H9 (cell line): ENCODE measurements at regions not wholly inside any gene's neighbourhood (a gene's known extent, or its start where the extent isn't known, plus 50 kb on each side); places are given as distances from the start of the nearest gene placed in this dataset.

Source experiments
- DNase-seq: peaks from one replicate; pipeline ENCODE4 v3.0.0-alpha.2; 2017
- H2AFZ ChIP-seq: one replicate; pipeline ENCODE4 v1.6.1; 2013; ENCODE audit warnings: mild to moderate bottlenecking, low read length, control low read depth, moderate library complexity
- H2AK5ac ChIP-seq: 2 replicates; pipeline ENCODE4 v1.6.1; 2013; ENCODE audit warnings: low read length, control low read depth, mixed read lengths; ENCODE audit not compliant: insufficient read length
- H2BK120ac ChIP-seq: one replicate; pipeline ENCODE4 v1.6.1; 2013; ENCODE audit warnings: low read depth, mild to moderate bottlenecking, low read length, control low read depth, inconsistent platforms; ENCODE audit not compliant: poor library complexity, severe bottlenecking
- H2BK12ac ChIP-seq: 2 replicates; pipeline ENCODE4 v1.6.1; 2013; ENCODE audit warnings: low read length, control low read depth, mixed read lengths, low read depth; ENCODE audit not compliant: insufficient read length
- H2BK15ac ChIP-seq: 2 replicates; pipeline ENCODE4 v1.6.1; 2013; ENCODE audit warnings: low read depth, low read length, control low read depth
- H2BK20ac ChIP-seq: one replicate; pipeline ENCODE4 v1.6.1; 2013; ENCODE audit warnings: low read depth, mild to moderate bottlenecking, low read length, control low read depth, inconsistent platforms; ENCODE audit not compliant: poor library complexity, severe bottlenecking
- H2BK5ac ChIP-seq: 2 replicates; pipeline ENCODE4 v1.6.1; 2013; ENCODE audit warnings: low read length, control low read depth, mixed read lengths; ENCODE audit not compliant: insufficient read length
- H3K14ac ChIP-seq: 2 replicates; pipeline ENCODE4 v1.6.1; 2013; ENCODE audit warnings: low read length, control low read depth; ENCODE audit not compliant: insufficient read depth
- H3K18ac ChIP-seq: 2 replicates; pipeline ENCODE4 v1.6.1; 2013; ENCODE audit warnings: low read depth, mild to moderate bottlenecking, mixed read lengths, low read length, control low read depth; ENCODE audit not compliant: insufficient read length
- H3K23ac ChIP-seq: 2 replicates; pipeline ENCODE4 v1.6.1; 2013; ENCODE audit warnings: low read length, control low read depth, mixed read lengths, low read depth; ENCODE audit not compliant: insufficient read length
- H3K23me2 ChIP-seq: 2 replicates; pipeline ENCODE4 v1.6.1; 2013; ENCODE audit warnings: low read depth, mild to moderate bottlenecking, mixed read lengths, low read length, control low read depth; ENCODE audit not compliant: insufficient read length, poor library complexity, severe bottlenecking
- H3K27ac ChIP-seq: 2 replicates; pipeline ENCODE4 v1.5.1; 2013; ENCODE audit warnings: low read length, control low read depth, mixed read lengths, low read depth; ENCODE audit not compliant: insufficient read length
- H3K27me3 ChIP-seq: 2 replicates; pipeline ENCODE4 v1.6.1; 2013; ENCODE audit warnings: low read length, control low read depth, inconsistent platforms; ENCODE audit not compliant: insufficient read depth
- H3K4ac ChIP-seq: 2 replicates; pipeline ENCODE4 v1.6.1; 2013; ENCODE audit warnings: low read depth, mild to moderate bottlenecking, control low read depth, inconsistent platforms, low read length, moderate library complexity
- H3K4me1 ChIP-seq: 2 replicates; pipeline ENCODE4 v1.6.1; 2013; ENCODE audit warnings: low read length, control low read depth, inconsistent platforms; ENCODE audit not compliant: insufficient read depth
- H3K4me2 ChIP-seq: 2 replicates; pipeline ENCODE4 v1.6.1; 2013; ENCODE audit warnings: low read length, control low read depth, mixed read lengths; ENCODE audit not compliant: insufficient read length, insufficient read depth
- H3K56ac ChIP-seq: 2 replicates; pipeline ENCODE4 v1.6.1; 2013; ENCODE audit warnings: low read depth, mild to moderate bottlenecking, mixed read lengths, low read length, control low read depth; ENCODE audit not compliant: insufficient read length
- H3K79me1 ChIP-seq: 2 replicates; pipeline ENCODE4 v1.6.1; 2013; ENCODE audit warnings: low read depth, mild to moderate bottlenecking, moderate library complexity, low read length, control low read depth, inconsistent platforms; ENCODE audit not compliant: insufficient read depth, poor library complexity, severe bottlenecking
- H3K79me2 ChIP-seq: 2 replicates; pipeline ENCODE4 v1.6.1; 2013; ENCODE audit warnings: low read length, control low read depth, inconsistent platforms; ENCODE audit not compliant: insufficient read depth
- H3K9ac ChIP-seq: 2 replicates; pipeline ENCODE4 v1.6.1; 2013; ENCODE audit warnings: low read length, control low read depth, mixed read lengths; ENCODE audit not compliant: insufficient read length; ENCODE audit errors: extremely low read depth
- H3K9me3 ChIP-seq: one replicate; pipeline ENCODE4 v1.6.1; 2013; ENCODE audit warnings: low read depth, low read length, inconsistent platforms; ENCODE audit not compliant: control insufficient read depth
- H3T11ph ChIP-seq: one replicate; pipeline ENCODE4 v1.6.1; 2013; ENCODE audit warnings: mild to moderate bottlenecking, low read length, control low read depth, inconsistent platforms
- H4K20me1 ChIP-seq: one replicate; pipeline ENCODE4 v1.6.1; 2013; ENCODE audit not compliant: control insufficient read depth, insufficient read length, insufficient read depth
- H4K5ac ChIP-seq: 2 replicates; pipeline ENCODE4 v1.6.1; 2013; ENCODE audit warnings: low read depth, mild to moderate bottlenecking, mixed read lengths, low read length, control low read depth; ENCODE audit not compliant: insufficient read length
- H4K8ac ChIP-seq: replicated peaks from 2 replicates; pipeline ENCODE4 v1.6.1; 2013; ENCODE audit warnings: low read length, control low read depth, mixed read lengths, low read depth; ENCODE audit not compliant: insufficient read length
- H4K91ac ChIP-seq: 2 replicates; pipeline ENCODE4 v1.6.1; 2013; ENCODE audit warnings: low read depth, mild to moderate bottlenecking, moderate library complexity, mixed read lengths, low read length, control low read depth; ENCODE audit not compliant: insufficient read length
- H3K27ac Mint-ChIP-seq, 3 experiments: 2 replicates in 2 of 3; 3 replicates in 1 of 3; pipeline ENCODE4 v1.8.0; 2020 to 2021; ENCODE audit warnings: mixed read lengths in 3 of 3, mild to moderate bottlenecking in 1 of 3, moderate library complexity in 1 of 3
- H3K27me3 Mint-ChIP-seq: 2 replicates; pipeline ENCODE4 v1.8.0; 2021; ENCODE audit warnings: low read depth, mild to moderate bottlenecking, moderate library complexity, mixed read lengths
- H3K36me3 Mint-ChIP-seq, 3 experiments: 2 replicates in 2 of 3; 3 replicates in 1 of 3; pipeline ENCODE4 v1.8.0; 2020 to 2021; ENCODE audit warnings: low read depth in 3 of 3, mixed read lengths in 3 of 3; ENCODE audit not compliant: insufficient read depth in 1 of 3
- H3K4me1 Mint-ChIP-seq, 2 experiments: 2 replicates each; pipeline ENCODE4 v1.8.0; 2020; ENCODE audit warnings: mixed read lengths in 2 of 2
- H3K4me3 Mint-ChIP-seq, 2 experiments: 2 replicates in 1 of 2; 3 replicates in 1 of 2; pipeline ENCODE4 v1.8.0; 2020 to 2021; ENCODE audit warnings: mild to moderate bottlenecking in 2 of 2, mixed read lengths in 2 of 2, moderate library complexity in 1 of 2
- H3K9me3 Mint-ChIP-seq, 2 experiments: 2 replicates in 1 of 2; 3 replicates in 1 of 2; pipeline ENCODE4 v1.8.0; 2020; ENCODE audit warnings: mild to moderate bottlenecking in 2 of 2, mixed read lengths in 2 of 2, moderate library complexity in 1 of 2
- WGBS: extraction: QIAGEN DNeasy Blood & Tissue Kit; methylation state at CpG from one replicate; pipeline ENCODE4 v1.1.7; 2013; ENCODE audit warnings: missing lambda C conversion rate, low lambda C conversion rate, mixed read lengths; ENCODE audit not compliant: insufficient read length; ENCODE audit errors: extremely low coverage; 5-methylcytosine and 5-hydroxymethylcytosine counted together
- TF ChIP-seq, protein P1 (sequence below): fragments of 200-600 bp; sonication (generic); conservative IDR thresholded peaks from 3 replicates; pipeline ENCODE4 v1.8.0; 2021; ENCODE audit warnings: antibody characterized with exemption, mild to moderate bottlenecking

DNA sequence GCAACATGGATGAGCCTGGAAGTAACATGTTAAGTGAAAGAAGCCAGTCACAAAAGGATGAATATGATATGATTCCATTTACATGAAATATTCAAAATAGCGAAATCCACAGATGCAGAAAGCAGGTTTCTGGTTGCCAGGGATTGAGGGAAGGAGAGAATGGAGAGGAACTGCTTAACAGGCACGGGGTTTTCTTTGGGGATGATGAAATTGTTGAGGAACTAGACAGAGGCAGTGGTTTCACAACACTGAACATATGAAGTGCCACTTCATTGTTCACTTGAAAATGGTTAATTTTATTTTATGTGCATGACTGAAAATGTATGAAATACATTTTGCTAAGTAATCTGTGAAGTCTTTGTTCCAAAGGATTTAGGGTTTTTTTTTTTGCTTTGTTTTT, 182.5 kb upstream of the TBL1X start:
- no peaks in the 10 kb centered on the region; a peak in 1 of 7 replicates for H3K36me3 Mint-ChIP-seq
- TF ChIP-seq, protein P1, sequence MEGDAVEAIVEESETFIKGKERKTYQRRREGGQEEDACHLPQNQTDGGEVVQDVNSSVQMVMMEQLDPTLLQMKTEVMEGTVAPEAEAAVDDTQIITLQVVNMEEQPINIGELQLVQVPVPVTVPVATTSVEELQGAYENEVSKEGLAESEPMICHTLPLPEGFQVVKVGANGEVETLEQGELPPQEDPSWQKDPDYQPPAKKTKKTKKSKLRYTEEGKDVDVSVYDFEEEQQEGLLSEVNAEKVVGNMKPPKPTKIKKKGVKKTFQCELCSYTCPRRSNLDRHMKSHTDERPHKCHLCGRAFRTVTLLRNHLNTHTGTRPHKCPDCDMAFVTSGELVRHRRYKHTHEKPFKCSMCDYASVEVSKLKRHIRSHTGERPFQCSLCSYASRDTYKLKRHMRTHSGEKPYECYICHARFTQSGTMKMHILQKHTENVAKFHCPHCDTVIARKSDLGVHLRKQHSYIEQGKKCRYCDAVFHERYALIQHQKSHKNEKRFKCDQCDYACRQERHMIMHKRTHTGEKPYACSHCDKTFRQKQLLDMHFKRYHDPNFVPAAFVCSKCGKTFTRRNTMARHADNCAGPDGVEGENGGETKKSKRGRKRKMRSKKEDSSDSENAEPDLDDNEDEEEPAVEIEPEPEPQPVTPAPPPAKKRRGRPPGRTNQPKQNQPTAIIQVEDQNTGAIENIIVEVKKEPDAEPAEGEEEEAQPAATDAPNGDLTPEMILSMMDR: no peak
- H3K18ac ChIP-seq: no peak overlapping the region
- H3K79me2 ChIP-seq: no peaks in the 10 kb centered on the region
- no peaks in the 10 kb centered on the region for H4K20me1 ChIP-seq
- no peaks in the 10 kb centered on the region for H3K9me3 ChIP-seq
- no peak overlapping the region for H2BK15ac ChIP-seq
- no peak overlapping the region for H2BK20ac ChIP-seq
- H2BK12ac ChIP-seq: no peak overlapping the region
- no peak overlapping the region for H2AFZ ChIP-seq
- H3K56ac ChIP-seq: no peak overlapping the region
- no peaks in the 10 kb centered on the region for H3K27me3 ChIP-seq
- H2BK120ac ChIP-seq: no peak overlapping the region
- H2AK5ac ChIP-seq: no peak overlapping the region
- H3K4me3 Mint-ChIP-seq: no peak overlapping the region
- peaks cover 13 to 17% of the 10 kb centered on the region in 2 experiments for H3K4me1 Mint-ChIP-seq
- no peak overlapping the region for H3K14ac ChIP-seq
- no peaks in the 10 kb centered on the region for H3K23me2 ChIP-seq
- DNase-seq: no peak
- no peak overlapping the region for H2BK5ac ChIP-seq
- H3K27ac ChIP-seq: no peak overlapping the region
- H3K27ac Mint-ChIP-seq: no peak overlapping the region
- H3T11ph ChIP-seq: no peak overlapping the region
- peaks cover 5% of the 10 kb centered on the region; the same call in 1 of the 2 replicates for H3K4me1 ChIP-seq
- H3K9me3 Mint-ChIP-seq: peaks cover 0 to 41% of the 10 kb centered on the region in 2 experiments; a peak in 3 of 5 replicates
- no peak overlapping the region for H3K4ac ChIP-seq
- no peak overlapping the region for H3K4me2 ChIP-seq
- no CpG with 5 or more reads among the region's 2 CpGs for WGBS
- no peaks in the 10 kb centered on the region for H3K79me1 ChIP-seq
- no peak overlapping the region for H4K8ac ChIP-seq
- H3K27me3 Mint-ChIP-seq: peaks cover 3% of the 10 kb centered on the region
- H4K5ac ChIP-seq: no peak overlapping the region
- no peak overlapping the region for H4K91ac ChIP-seq
- no peak overlapping the region for H3K23ac ChIP-seq
- no peak overlapping the region for H3K9ac ChIP-seq
